GM12873 (cell line): ENCODE measurements at regions not wholly inside any gene's neighbourhood (a gene's known extent, or its start where the extent isn't known, plus 50 kb on each side); places are given as distances from the start of the nearest gene placed in this dataset.

ENCODE experiments used
- TF ChIP-seq, protein P1 (sequence below): IDR thresholded peaks from 2 replicates; pipeline ENCODE4 v1.5.1; 2012; ENCODE audit warnings: low read depth, mild to moderate bottlenecking, moderate library complexity, low read length, control low read depth; ENCODE audit not compliant: insufficient read depth; ENCODE audit errors: missing control alignments

DNA sequence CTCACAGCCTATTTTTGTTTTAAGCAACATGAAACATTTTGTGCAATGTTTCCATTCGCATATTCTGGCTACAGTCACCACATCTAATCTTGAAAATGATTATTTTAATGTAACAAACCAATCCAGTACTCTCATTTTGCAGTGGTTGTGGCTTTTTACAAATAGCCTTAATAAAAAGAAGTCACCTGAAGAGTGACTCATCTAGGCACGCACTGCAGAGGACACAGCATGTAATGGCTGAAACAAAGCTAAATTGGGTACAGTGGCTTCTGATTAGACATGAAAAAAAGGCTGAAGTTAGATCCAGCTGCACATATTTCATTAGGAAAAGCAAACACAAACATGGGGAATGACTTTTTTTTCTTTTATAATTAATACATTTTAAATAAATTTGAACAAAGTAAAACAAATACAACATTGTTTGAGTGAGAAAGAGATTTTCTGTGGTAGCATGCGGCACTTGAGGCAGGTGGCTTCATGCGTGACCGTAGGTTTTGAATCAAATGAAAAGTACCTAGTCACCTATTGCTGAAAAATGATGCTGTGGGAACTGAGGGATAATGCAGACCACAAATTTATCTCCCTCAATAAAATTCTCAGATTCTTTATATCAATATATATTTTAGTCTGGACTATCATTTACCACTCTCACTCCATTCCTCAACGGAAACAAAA is 240.8 kb upstream of the DDX53 start:
- TF ChIP-seq, protein P1, sequence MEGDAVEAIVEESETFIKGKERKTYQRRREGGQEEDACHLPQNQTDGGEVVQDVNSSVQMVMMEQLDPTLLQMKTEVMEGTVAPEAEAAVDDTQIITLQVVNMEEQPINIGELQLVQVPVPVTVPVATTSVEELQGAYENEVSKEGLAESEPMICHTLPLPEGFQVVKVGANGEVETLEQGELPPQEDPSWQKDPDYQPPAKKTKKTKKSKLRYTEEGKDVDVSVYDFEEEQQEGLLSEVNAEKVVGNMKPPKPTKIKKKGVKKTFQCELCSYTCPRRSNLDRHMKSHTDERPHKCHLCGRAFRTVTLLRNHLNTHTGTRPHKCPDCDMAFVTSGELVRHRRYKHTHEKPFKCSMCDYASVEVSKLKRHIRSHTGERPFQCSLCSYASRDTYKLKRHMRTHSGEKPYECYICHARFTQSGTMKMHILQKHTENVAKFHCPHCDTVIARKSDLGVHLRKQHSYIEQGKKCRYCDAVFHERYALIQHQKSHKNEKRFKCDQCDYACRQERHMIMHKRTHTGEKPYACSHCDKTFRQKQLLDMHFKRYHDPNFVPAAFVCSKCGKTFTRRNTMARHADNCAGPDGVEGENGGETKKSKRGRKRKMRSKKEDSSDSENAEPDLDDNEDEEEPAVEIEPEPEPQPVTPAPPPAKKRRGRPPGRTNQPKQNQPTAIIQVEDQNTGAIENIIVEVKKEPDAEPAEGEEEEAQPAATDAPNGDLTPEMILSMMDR, result no peak

DNA sequence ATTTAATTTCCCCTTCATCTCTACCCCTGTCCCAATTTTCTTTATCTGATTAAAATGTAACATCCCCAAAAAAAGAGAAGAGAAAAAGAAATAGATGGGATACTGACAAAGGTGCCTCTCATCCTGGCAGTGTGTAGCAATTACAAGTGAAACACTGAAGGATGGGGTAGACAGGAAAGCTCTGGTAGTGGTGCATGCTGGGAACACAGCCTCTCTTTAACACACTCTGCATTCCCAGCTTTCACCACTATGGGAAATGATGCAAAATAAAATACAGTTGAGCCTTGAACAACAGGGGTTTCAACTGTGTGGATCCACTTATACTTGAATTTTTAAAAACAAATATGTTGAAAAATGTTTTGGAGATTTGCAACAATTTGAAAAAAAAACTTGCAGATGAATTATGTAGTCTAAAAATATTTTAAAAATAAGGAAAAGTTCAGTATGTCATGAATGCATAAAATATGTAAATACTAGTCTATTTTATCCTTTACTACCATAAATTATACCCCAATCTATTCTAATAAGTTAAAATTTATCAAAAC is 239.2 kb upstream of the DDX53 start:
- TF ChIP-seq, protein P1, result no peak

DNA sequence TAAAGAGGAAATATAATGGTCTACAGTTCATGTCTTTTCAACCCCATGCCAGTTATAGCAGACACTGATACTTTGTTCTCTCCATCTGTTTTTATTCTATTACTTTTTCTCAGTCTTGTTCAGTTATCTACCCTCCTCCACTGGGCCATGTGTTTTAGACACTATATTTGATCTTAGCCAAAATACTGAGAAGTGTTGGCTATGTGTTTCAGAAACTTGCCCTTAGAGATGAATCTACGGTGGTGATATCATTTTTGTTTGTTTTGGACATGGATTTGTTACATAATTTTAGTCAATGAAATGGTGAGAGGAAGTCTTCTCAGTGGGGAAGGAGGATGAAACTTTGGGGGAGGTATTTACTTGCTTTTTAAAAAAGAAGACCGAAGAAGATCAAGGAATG is 211.5 kb upstream of the DDX53 start:
- TF ChIP-seq, protein P1, result no peak

DNA sequence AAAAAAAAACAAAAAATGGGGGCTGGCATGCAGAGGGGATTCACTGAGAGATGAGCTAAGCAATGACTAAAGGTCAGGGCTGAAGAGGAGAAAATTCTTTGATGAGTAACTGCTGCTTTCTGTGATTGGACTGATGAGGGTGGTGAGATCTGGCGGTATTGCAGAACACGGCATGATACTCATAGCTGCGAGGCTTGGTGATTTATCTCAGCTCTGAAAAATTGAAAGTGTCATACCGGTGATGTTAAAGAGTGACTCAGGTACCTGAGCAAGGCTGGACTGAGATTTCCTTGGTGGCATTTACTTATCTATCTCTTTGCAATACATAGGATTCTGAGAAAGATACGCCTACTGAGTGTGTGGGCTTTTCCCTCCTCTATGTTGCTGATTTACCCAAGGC is 204.1 kb upstream of the DDX53 start:
- TF ChIP-seq, protein P1, result no peak

DNA sequence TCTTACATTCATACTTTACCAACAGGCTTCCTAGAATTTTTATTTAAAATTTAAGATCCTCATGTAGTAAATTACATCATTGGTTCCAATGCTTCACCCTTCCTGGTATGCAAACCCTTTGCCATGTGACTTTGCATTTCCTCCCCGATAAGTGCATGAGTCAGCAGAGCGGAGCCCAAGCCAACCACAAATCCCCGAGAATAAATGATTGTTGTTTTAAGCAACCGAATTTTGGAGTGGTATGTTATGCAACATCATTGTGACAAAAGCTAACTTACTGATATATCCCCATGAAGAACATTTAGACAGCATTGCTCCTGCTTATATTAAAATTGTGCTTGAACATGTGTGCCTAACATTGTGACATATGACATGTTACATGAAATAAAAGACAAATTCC is 199.4 kb upstream of the DDX53 start:
- TF ChIP-seq, protein P1, result no peak

DNA sequence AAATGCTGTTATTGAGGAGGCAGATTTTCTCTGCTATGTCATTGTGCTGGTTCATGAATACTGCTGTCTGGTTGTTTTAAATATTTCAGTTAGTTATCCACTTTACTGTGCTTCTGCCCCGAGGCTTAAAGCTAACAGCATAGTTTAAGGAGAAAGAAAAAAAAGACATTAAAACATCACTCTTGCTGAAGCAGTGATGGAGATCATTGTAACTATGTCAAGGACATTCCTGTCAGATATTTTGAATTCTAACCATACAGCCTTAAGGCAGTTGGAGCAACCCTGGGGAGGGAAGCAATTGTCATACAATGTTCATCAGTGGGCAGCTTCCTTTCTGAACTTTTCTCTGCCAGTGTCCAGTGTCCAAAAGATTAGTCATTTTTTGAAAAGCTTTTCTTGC is 199.0 kb upstream of the DDX53 start:
- TF ChIP-seq, protein P1, result no peak

DNA sequence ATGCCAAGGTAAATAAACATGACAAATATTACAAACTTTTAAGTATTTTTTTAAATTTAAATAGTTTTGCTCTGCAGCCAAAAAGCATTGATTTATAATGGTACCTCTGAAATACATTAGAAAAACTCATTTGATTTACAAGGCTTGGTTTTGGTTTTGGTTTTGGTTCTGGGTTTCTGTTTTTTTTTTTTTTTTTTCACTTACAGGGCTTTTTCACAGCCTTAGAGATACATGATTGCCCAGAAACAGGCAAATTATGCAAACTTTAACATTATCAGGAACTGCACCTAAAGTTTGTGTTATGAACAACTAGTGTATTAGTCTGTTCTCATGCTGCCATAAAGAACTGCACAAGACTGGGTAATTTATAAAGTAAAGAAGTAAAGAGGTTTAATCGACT is 196.4 kb upstream of the DDX53 start:
- TF ChIP-seq, protein P1, result no peak

DNA sequence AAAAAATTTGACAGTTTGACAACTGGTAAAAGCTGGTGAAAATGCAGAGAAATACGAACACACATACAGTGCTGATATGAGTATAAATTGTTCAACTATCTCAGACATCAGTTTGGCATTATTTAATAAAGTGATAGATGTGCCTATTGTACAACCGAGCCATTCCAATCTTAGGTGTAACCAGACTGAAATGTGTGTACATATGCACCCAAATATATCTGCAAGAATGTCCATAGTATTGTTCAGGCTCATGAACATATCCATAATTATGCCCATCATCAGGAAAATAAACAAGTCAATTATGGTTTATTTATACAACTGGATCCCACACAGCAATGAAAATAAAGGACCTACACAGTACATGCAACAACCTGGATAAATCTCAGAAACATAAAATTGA is 188.9 kb upstream of the DDX53 start:
- TF ChIP-seq, protein P1, result no peak
